ENCODE measurements at regions not wholly inside any gene's neighbourhood (a gene's known extent, or its start where the extent isn't known, plus 50 kb on each side); places are given as distances from the start of the nearest gene placed in this dataset.

- TF ChIP-seq POLR2A (IDR thresholded peaks at IDR 0.05) (no peak), CTCF (IDR thresholded peaks at IDR 0.05) (no peak)
These were observed 312.7 kb upstream of the SGK1 start for GRCh38 chr6:134630508-134631121.

Measured in uterus (tissue), 2 donors.